Stomach (tissue), 8 donors: ENCODE measurements at regions not wholly inside any gene's neighbourhood (a gene's known extent, or its start where the extent isn't known, plus 50 kb on each side); places are given as distances from the start of the nearest gene placed in this dataset.

Source experiments
- DNase-seq, 2 donors: peaks; one replicate each; pipeline versions ENCODE4 v3.0.0 to v3.0.0-alpha.2; 2013 to 2019
- H3K27ac ChIP-seq, 5 donors: fragments of 200-600 bp in 4 of 5; sonication (generic) in 4 of 5; one replicate each; pipeline ENCODE4 v1.5.1; 2013 to 2019; ENCODE audit warnings: mild to moderate bottlenecking in 1 of 5, moderate library complexity in 1 of 5
- H3K27me3 ChIP-seq, 3 donors: fragments of 200-600 bp; sonication (generic); one replicate each; pipeline ENCODE4 v1.5.1; 2017 to 2019; ENCODE audit warnings: mixed run types in 1 of 3
- H3K36me3 ChIP-seq, 4 donors: fragments of 200-600 bp; sonication (generic); 1 replicate in 3 of 4; 2 replicates in 1 of 4; pipeline ENCODE4 v1.5.1; 2016 to 2019
- H3K4me1 ChIP-seq, 4 donors: fragments of 200-600 bp; sonication (generic); one replicate each; pipeline ENCODE4 v1.5.1; 2016 to 2019
- H3K4me3 ChIP-seq, 4 donors: fragments of 200-600 bp; sonication (generic) in 3 of 4; one replicate each; pipeline ENCODE4 v1.5.1; 2016 to 2019; ENCODE audit warnings: mild to moderate bottlenecking in 1 of 4
- H3K9me3 ChIP-seq, 4 donors: fragments of 200-600 bp; sonication (generic); one replicate each; pipeline ENCODE4 v1.5.1; 2016 to 2019
- CTCF ChIP-seq, 7 experiments: fragments of 450-650 bp in 4 of 7; fragments of 200-600 bp in 3 of 7; sonication (generic) in 3 of 7; IDR thresholded peaks; one replicate each; pipeline ENCODE4 v1.5.1; 2016 to 2019; ENCODE audit warnings: antibody characterized with exemption in 7 of 7, control low read depth in 2 of 7, mild to moderate bottlenecking in 1 of 7
- EP300 ChIP-seq: sonication (generic); formaldehyde crosslinking; IDR thresholded peaks from one replicate; pipeline ENCODE4 v1.6.1; 2017; ENCODE audit warnings: antibody characterized with exemption
- POLR2A ChIP-seq, 4 donors: fragments of 450-650 bp; IDR thresholded peaks; one replicate each; pipeline ENCODE4 v1.6.1; 2016; ENCODE audit warnings: antibody characterized with exemption in 4 of 4, control low read depth in 2 of 4, mild to moderate bottlenecking in 1 of 4, moderate library complexity in 1 of 4
- POLR2AphosphoS5 ChIP-seq, 3 donors: sonication (generic); formaldehyde crosslinking; IDR thresholded peaks; one replicate each; pipeline ENCODE4 v1.6.1; 2016; ENCODE audit warnings: antibody characterized with exemption in 3 of 3
- WGBS, 5 donors: extraction: QIAGEN DNeasy Blood & Tissue Kit in 3 of 5; methylation state at CpG; one replicate each; pipeline versions ENCODE4 v1.1.5 to v1.1.7; 2013 to 2018; 5-methylcytosine and 5-hydroxymethylcytosine counted together
- intact Hi-C: fragments of 100-400 bp; cut with DNase I; formaldehyde crosslinking; loops from one replicate; pipeline ENCODE4 v1.15.1; 2023; ENCODE audit warnings: low total_unique reads
- donor health status: healthy with polysubstance abuse.
- donor health status: Bipolar disorder and iron deficiency.
- donor health status: healthy.

- no peaks in the 10 kb centered on the region for H3K4me1 ChIP-seq
- no peak for DNase-seq
- no peak overlapping the region for H3K27ac ChIP-seq
- 0 to 1% (median 0%) methylated on average over 1 of the region's 1 CpG for WGBS, 5 donors
- TF ChIP-seq EP300 (no peak), CTCF (IDR thresholded peaks at IDR 0.05) (no peak), POLR2A (IDR thresholded peaks at IDR 0.05) (no peak), POLR2AphosphoS5 (IDR thresholded peaks at IDR 0.05) (no peak)
- no peaks in the 10 kb centered on the region for H3K9me3 ChIP-seq
- H3K4me3 ChIP-seq: no peak overlapping the region
- no peaks in the 10 kb centered on the region for H3K36me3 ChIP-seq
- H3K27me3 ChIP-seq: no peaks in the 10 kb centered on the region
- intact Hi-C loops: no loop called here
Measured at GRCh38 chr4:83177182-83177581, 62.7 kb upstream of the PLAC8 start.

- intact Hi-C loops: no loop called here
- Histone ChIP-seq H3K27me3 (no peaks in the 10 kb centered on the region), H3K4me3 (no peak overlapping the region), H3K36me3 (no peaks in the 10 kb centered on the region), H3K9me3 (no peaks in the 10 kb centered on the region), H3K27ac (no peak overlapping the region), H3K4me1 (no peaks in the 10 kb centered on the region)
- TF ChIP-seq CTCF (IDR thresholded peaks at IDR 0.05) (no peak), EP300 (no peak), POLR2AphosphoS5 (IDR thresholded peaks at IDR 0.05) (no peak), POLR2A (IDR thresholded peaks at IDR 0.05) (no peak)
- no peak for DNase-seq
- WGBS, 5 donors: 82 to 92% (median 87%) methylated on average over 4 of the region's 4 CpGs
Measured at GRCh38 chr4:83174844-83175414, 60.4 kb upstream of the PLAC8 start.

GRCh38 chr4:83172371-83172770, 57.8 kb upstream of the PLAC8 start:
- DNase-seq: no peak
- intact Hi-C loops: no loop called here
- H3K4me3 ChIP-seq: no peak overlapping the region
- H3K27ac ChIP-seq: no peak overlapping the region
- H3K27me3 ChIP-seq: no peaks in the 10 kb centered on the region
- no peak for TF ChIP-seq POLR2A (IDR thresholded peaks at IDR 0.05)
- no peak for TF ChIP-seq EP300
- TF ChIP-seq POLR2AphosphoS5 (IDR thresholded peaks at IDR 0.05): no peak
- no peak for TF ChIP-seq CTCF (IDR thresholded peaks at IDR 0.05)
- H3K4me1 ChIP-seq: no peaks in the 10 kb centered on the region
- no peaks in the 10 kb centered on the region for H3K36me3 ChIP-seq
- 91 to 95% (median 93%) methylated on average over 5 of the region's 5 CpGs for WGBS, 5 donors
- no peaks in the 10 kb centered on the region for H3K9me3 ChIP-seq

GRCh38 chr4:83171436-83172039, 57.0 kb upstream of the PLAC8 start:
- Histone ChIP-seq H3K27ac (no peak overlapping the region), H3K4me1 (no peaks in the 10 kb centered on the region), H3K36me3 (no peaks in the 10 kb centered on the region), H3K27me3 (no peaks in the 10 kb centered on the region), H3K4me3 (no peak overlapping the region), H3K9me3 (no peaks in the 10 kb centered on the region)
- WGBS, 5 donors: 73 to 92% (median 81%) methylated on average over 2 of the region's 2 CpGs
- no peak for DNase-seq
- TF ChIP-seq CTCF (IDR thresholded peaks at IDR 0.05) (no peak), POLR2A (IDR thresholded peaks at IDR 0.05) (no peak), EP300 (no peak), POLR2AphosphoS5 (IDR thresholded peaks at IDR 0.05) (no peak)
- intact Hi-C loops: no loop called here
